ENCODE measurements at regions not wholly inside any gene's neighbourhood (a gene's known extent, or its start where the extent isn't known, plus 50 kb on each side); places are given as distances from the start of the nearest gene placed in this dataset.
A peak's percentile ranks its signal among the peaks of the same experiment; 100 is the strongest.

DNA sequence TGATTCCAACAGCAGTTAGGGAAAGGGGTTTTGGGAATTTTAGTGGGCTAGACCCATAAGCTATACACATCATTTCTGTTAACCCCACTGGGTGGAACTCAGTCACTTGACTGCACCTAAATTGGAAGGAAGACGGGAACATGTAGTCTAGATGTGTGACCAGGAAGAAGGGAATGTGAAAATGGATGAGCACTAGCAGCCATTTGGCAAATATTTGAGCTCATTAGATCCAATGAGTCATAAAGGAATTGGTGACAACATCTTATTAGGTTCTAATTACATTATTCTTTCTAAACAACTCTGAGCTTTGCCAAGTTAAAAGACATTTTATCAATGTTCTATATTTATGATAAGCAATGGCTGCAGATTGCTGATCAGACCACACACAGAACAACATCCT, 400.6 kb downstream of the IRS1 start:
- Histone ChIP-seq H3K27ac (no peak overlapping the region), H3K4me3 (no peak overlapping the region), H3K9me3 (replicated peaks) (no peaks in the 10 kb centered on the region), H3K27me3 (replicated peaks) (no peaks in the 10 kb centered on the region), H3K4me1 (replicated peaks) (no peaks in the 10 kb centered on the region), H3K36me3 (no peaks in the 10 kb centered on the region)
- no peak for DNase-seq (ENCODE audit: low read depth in 1 of 2, low spot score in 2 of 2)

DNA sequence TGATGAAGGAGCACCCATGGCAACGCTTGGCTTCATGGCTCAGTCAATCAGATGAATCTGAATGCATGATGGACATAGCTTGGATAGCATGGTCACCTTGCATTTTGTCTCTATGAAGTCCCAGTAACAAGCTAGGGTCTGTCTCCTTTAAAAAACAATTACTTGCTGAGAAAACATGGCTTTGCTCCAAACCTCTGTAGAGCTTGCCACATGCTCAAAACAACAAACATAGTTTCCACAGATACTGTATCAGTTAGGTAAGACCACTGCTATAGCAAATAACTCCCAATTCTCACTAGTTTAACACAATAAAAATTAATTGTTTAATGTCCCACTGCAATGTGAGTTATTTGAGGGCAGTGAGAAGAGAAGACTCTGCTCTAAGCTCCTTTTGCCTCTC, 401.0 kb downstream of the IRS1 start:
- no peak overlapping the region for H3K4me3 ChIP-seq
- H3K36me3 ChIP-seq = no peaks in the 10 kb centered on the region
- no peak for DNase-seq (ENCODE audit: low read depth in 1 of 2, low spot score in 2 of 2)
- H3K9me3 ChIP-seq (replicated peaks) = no peaks in the 10 kb centered on the region
- no peaks in the 10 kb centered on the region for H3K4me1 ChIP-seq (replicated peaks)
- H3K27ac ChIP-seq = no peak overlapping the region
- no peaks in the 10 kb centered on the region for H3K27me3 ChIP-seq (replicated peaks)

DNA sequence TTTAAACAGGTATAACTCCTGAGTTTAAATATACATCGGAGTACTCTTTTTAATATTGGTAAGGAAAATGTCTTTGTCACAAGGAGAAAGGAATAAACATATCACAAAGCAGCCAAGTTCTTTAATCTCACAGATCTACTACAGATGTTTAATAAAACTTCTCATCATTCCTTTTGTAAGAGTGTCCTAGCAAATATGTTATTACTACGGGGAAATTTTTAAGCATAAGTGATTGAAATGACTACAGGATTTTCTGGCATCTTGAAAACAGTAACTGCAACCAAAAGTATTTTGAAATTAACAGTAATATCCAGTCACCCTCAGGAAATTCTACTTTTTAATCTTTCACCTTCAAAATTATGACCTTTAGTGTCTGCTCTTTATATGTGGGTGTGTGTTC, 403.1 kb downstream of the IRS1 start:
- no peaks in the 10 kb centered on the region for H3K4me1 ChIP-seq (replicated peaks)
- H3K9me3 ChIP-seq (replicated peaks) = no peaks in the 10 kb centered on the region
- no peaks in the 10 kb centered on the region for H3K27me3 ChIP-seq (replicated peaks)
- no peaks in the 10 kb centered on the region for H3K36me3 ChIP-seq
- H3K4me3 ChIP-seq = no peak overlapping the region
- no peak overlapping the region for H3K27ac ChIP-seq
- no peak for DNase-seq (ENCODE audit: low read depth in 1 of 2, low spot score in 2 of 2)

DNA sequence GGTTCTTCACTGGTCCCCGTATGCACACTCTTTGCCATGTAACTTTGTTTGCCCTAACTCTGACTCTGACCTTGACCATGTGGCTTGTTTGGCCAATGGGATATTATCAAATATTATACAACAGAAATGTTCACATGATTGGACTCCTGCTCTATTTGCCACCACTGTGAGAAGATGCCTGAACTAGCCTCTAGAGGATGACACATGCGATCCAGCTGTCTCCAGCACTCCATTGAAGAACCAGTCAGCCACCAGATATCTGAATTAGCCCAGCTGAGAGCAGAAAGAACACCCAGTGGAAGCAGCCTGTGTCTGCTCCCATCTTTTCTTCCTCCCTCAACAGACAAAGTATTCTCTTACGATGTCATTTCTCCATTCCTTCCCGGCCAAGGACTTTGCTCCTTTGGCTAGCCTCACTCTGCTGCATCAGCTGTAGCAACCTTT, 412.1 kb downstream of the IRS1 start:
- Histone ChIP-seq H3K4me1 (replicated peaks) (no peaks in the 10 kb centered on the region), H3K9me3 (replicated peaks) (no peaks in the 10 kb centered on the region), H3K36me3 (no peaks in the 10 kb centered on the region), H3K27me3 (replicated peaks) (no peaks in the 10 kb centered on the region; the same call in 1 of the 2 replicates), H3K4me3 (no peak overlapping the region), H3K27ac (no peak overlapping the region)
- no peak for DNase-seq (ENCODE audit: low read depth in 1 of 2, low spot score in 2 of 2)

DNA sequence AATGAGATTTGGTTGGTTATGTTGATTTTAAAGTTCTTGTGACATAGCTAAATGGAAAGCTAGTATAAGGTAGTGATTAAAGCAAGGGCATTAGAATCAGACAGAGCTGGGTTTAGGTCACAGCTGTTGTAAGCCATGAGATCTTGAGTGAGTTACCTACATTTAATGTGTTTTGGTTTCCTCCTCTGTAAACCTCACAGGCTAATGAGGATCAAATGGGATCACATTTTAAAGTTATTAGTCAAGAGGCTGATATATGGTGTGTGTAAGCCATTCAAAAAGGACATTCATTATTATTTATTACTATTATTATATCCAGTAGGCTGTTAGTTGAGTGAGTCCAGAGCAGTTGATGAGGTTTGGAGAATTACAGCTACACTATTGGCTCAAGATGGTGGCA, 416.2 kb downstream of the IRS1 start:
- Histone ChIP-seq H3K4me1 (replicated peaks) (peaks cover 11% of the 10 kb centered on the region), H3K27me3 (replicated peaks) (no peaks in the 10 kb centered on the region; the same call in 1 of the 2 replicates), H3K36me3 (no peaks in the 10 kb centered on the region), H3K27ac (no peak overlapping the region), H3K4me3 (no peak overlapping the region), H3K9me3 (replicated peaks) (no peaks in the 10 kb centered on the region)
- DNase-seq (ENCODE audit: low read depth in 1 of 2, low spot score in 2 of 2) = no peak

DNA sequence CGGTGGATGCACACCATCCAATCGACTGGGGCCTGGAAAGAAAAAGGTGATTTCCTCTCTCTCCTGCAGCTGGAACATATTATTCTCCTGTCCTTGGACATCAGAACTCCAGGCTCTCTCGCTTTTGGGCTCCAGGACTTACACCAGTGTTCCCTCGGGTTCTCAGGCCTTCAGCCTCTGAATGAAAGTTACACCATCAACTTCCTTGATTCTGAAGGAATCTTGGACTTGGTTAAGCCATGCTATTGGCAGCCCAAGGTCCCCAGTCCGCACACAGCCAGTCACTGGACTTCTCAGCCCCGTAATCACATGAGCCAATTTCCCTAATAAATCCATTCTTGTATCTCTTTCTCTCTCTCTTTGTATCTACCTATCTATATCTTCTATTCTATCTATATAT, 418.9 kb downstream of the IRS1 start:
- no peak for DNase-seq (ENCODE audit: low read depth in 1 of 2, low spot score in 2 of 2)
- H3K4me3 ChIP-seq = no peak overlapping the region
- no peaks in the 10 kb centered on the region for H3K36me3 ChIP-seq
- H3K4me1 ChIP-seq (replicated peaks) = peaks cover 11% of the 10 kb centered on the region
- H3K9me3 ChIP-seq (replicated peaks) = no peaks in the 10 kb centered on the region
- H3K27me3 ChIP-seq (replicated peaks) = no peaks in the 10 kb centered on the region; the same call in 1 of the 2 replicates
- no peak overlapping the region for H3K27ac ChIP-seq

DNA sequence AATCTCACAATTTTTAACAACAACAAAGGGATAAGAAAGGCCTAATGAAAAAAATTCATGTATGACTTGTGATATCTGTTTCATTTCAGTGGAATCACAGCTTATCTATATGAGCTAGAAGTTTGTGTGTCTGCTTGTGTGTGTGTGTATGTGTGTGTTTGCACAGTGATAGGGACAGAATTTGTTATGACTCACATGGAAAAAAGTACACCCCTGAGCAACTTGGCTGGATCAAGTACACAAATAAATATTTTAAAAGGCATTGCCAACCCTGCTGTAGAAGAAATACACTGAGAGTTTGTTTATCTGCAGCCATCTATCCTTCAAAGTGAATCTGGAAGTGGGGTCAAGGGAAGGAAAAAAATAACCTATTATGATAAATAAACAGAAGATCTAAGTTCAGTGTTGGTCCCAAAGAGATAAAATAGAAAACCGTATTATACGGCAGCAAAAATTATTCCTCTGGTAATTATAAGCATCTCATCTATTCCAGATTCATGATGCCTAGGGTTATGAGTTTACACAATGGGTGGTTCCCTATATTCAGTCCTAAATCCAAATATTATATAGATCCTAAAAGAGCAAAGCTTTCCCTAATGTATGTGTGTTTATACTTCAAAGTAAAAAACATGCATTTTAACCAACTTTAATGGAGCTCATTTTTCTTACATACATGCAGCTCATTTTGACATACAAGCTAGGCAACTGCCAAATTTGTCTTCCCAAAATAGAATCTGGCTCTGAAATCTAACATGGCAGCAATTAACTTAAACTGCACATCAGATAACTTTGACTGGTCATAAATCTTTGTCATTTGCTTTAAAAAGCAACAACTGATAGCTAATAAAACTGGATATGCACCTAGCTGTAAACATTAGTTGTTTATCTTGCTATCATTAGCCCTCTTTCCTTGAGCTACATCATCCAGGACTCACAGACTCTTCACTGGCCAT, 420.6 kb downstream of the IRS1 start:
- H3K27me3 ChIP-seq (replicated peaks) = no peaks in the 10 kb centered on the region; the same call in 1 of the 2 replicates
- no peak overlapping the region for H3K4me3 ChIP-seq
- no peak overlapping the region for H3K27ac ChIP-seq
- H3K9me3 ChIP-seq (replicated peaks) = no peaks in the 10 kb centered on the region
- no peaks in the 10 kb centered on the region for H3K36me3 ChIP-seq
- H3K4me1 ChIP-seq (replicated peaks) = peaks cover 11% of the 10 kb centered on the region
- peak in 1 of 2 experiments; percentile 16 for DNase-seq (ENCODE audit: low read depth in 1 of 2, low spot score in 2 of 2)

DNA sequence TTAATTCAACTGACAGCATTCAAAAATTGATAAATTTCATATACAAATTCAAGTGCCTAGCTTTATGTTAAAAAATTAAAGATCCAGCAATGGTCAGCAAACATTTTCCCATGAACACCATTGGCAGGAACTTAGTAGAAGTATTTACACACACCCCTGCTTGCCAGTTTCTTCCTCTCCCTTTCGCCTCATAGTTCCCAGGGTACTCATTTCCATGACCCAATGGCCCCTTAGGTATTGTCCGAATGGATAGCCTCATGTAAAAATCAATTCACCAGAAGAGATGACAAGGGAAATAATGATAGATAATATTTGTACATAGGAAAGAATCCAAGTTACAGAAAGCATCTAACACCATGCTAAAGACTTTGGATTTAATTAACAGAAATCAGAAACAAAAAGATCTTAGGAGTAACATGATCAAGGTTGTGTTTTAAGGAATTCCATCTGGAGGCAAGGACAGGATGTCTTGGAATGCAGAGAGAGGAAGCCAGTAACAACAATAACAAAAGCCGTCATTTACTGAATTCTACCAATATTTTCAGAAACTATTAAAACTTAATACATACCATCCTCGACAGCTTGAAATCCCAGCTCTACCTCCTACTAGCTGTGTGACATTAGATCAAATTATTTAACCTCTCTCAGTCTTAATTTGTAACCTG, 423.0 kb downstream of the IRS1 start:
- no peak for DNase-seq (ENCODE audit: low read depth in 1 of 2, low spot score in 2 of 2)
- no peak overlapping the region for H3K27ac ChIP-seq
- no peaks in the 10 kb centered on the region for H3K27me3 ChIP-seq (replicated peaks)
- no peak overlapping the region for H3K4me3 ChIP-seq
- H3K36me3 ChIP-seq = no peaks in the 10 kb centered on the region
- peaks cover 11% of the 10 kb centered on the region for H3K4me1 ChIP-seq (replicated peaks)
- no peaks in the 10 kb centered on the region for H3K9me3 ChIP-seq (replicated peaks)

DNA sequence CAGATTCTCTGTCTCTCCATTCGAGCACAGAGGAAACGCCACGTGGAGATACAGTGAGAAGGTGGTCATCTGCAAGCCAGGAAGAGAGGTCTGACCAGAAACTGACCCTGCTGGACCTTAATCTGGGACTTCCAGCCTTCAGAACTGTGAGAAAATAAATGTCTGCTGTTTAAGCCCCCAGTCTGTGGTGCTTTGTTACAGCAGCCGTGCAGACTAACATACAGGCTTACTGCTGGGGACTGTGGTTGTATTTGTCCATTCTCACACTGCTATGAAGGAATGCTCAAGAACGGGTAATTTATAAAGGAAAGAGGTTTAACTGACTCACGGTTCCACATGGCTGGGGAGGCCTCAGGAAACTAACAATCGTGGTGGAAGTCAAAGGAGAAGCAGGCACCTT, 432.7 kb downstream of the IRS1 start:
- Histone ChIP-seq H3K27me3 (replicated peaks) (no peaks in the 10 kb centered on the region), H3K4me3 (no peak overlapping the region), H3K9me3 (replicated peaks) (no peaks in the 10 kb centered on the region), H3K4me1 (replicated peaks) (peaks cover 10% of the 10 kb centered on the region), H3K36me3 (no peaks in the 10 kb centered on the region), H3K27ac (no peak overlapping the region)
- no peak for DNase-seq (ENCODE audit: low read depth in 1 of 2, low spot score in 2 of 2)

DNA sequence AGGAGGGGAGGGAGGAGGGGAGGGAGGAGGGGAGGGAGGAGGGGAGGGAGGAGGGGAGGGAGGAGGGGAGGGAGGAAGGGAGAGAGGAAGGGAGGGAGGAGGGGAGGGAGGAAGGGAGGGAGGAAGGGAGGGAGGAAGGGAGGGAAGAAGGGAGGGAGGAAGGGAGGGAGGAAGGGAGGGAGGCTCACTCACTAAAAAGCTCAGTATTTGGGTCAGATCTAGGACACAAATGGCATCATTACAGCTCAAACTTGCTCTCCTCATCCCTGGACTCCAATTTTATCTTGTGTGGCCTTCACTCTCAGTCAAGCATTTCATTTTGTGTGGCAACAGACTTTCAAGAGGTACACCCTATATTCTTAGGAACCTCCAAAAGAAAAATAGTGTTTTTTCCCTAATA, 435.4 kb downstream of the IRS1 start:
- Histone ChIP-seq H3K4me3 (no peak overlapping the region), H3K27ac (no peak overlapping the region)

DNA sequence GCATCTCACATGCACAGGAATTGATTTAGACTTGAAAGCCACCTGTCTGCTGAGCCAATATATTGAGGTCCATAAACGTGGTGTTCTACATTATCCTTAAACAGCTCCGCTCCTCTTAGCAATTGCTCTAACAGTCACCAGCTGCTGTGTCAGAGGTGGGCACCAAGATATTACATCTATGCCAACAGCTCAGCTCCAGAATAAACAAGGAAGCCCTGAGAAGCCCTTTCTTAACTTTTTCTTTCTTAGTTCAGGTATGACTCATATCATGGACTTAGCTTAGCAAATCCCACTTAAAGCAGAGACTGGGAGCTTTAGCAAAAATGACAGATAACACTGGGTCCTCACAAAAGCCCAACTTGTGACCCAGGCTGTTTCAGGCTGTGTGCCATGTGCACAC, 436.6 kb downstream of the IRS1 start:
- H3K4me1 ChIP-seq (replicated peaks) = peaks cover 10% of the 10 kb centered on the region
- no peak overlapping the region; the same call in 1 of the 2 replicates for H3K27ac ChIP-seq
- peak in 1 of 2 experiments; percentile 44 for DNase-seq (ENCODE audit: low read depth in 1 of 2, low spot score in 2 of 2)
- H3K27me3 ChIP-seq (replicated peaks) = no peaks in the 10 kb centered on the region
- H3K9me3 ChIP-seq (replicated peaks) = no peaks in the 10 kb centered on the region
- H3K36me3 ChIP-seq = no peaks in the 10 kb centered on the region
- no peak overlapping the region for H3K4me3 ChIP-seq

More for the DNA sequence above, 435.4 kb downstream of the IRS1 start:
- H3K27me3 ChIP-seq (replicated peaks) = no peaks in the 10 kb centered on the region
- H3K9me3 ChIP-seq (replicated peaks) = no peaks in the 10 kb centered on the region
- no peak for DNase-seq (ENCODE audit: low read depth in 1 of 2, low spot score in 2 of 2)
- H3K4me1 ChIP-seq (replicated peaks) = peaks cover 10% of the 10 kb centered on the region
- no peaks in the 10 kb centered on the region for H3K36me3 ChIP-seq

DNA sequence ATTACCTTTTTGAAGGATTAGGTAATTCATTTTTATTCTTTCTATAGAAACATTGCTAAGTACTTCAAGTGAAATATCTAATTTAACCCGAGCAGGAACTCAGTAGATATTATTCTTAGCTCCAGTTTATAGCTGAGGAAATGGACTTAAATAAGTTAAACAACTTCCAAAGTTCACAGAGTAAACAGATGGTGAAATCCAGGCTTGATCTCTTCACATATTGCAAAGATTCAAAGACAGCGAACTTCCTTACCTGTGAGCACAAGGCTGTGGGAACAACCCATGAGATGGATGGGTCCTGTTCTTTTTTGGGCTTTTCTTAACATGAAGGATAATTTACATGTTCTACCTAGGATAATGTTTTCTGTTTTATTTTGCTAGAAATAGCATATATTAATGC, 439.0 kb downstream of the IRS1 start:
- H3K27me3 ChIP-seq (replicated peaks) = no peaks in the 10 kb centered on the region
- H3K9me3 ChIP-seq (replicated peaks) = no peaks in the 10 kb centered on the region
- H3K4me3 ChIP-seq = no peak overlapping the region
- peaks cover 10% of the 10 kb centered on the region for H3K4me1 ChIP-seq (replicated peaks)
- no peak for DNase-seq (ENCODE audit: low read depth in 1 of 2, low spot score in 2 of 2)
- H3K27ac ChIP-seq = no peak overlapping the region
- no peaks in the 10 kb centered on the region for H3K36me3 ChIP-seq

DNA sequence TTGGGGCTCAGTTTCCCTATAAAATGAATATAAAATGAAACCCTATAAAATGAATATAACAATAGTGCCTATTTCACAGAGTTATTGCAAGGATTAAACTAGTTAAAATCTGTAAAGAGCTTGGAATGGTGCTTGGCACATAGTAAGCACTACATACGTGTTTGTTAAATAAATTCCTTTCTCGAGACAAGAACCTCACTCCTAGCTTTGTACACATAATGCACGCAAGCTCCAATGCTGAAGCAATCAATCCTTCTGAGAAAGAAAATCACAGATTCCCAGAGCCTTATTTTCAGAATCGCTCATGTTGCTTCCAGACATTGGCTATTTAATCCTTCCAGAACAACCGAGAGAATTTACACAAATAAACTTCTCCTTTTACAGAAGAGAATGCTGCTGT, 440.9 kb downstream of the IRS1 start:
- no peaks in the 10 kb centered on the region for H3K36me3 ChIP-seq
- H3K4me1 ChIP-seq (replicated peaks) = peaks cover 18% of the 10 kb centered on the region
- H3K27me3 ChIP-seq (replicated peaks) = no peaks in the 10 kb centered on the region
- no peaks in the 10 kb centered on the region for H3K9me3 ChIP-seq (replicated peaks)
- no peak for DNase-seq (ENCODE audit: low read depth in 1 of 2, low spot score in 2 of 2)
- H3K4me3 ChIP-seq = no peak overlapping the region
- H3K27ac ChIP-seq = no peak overlapping the region

DNA sequence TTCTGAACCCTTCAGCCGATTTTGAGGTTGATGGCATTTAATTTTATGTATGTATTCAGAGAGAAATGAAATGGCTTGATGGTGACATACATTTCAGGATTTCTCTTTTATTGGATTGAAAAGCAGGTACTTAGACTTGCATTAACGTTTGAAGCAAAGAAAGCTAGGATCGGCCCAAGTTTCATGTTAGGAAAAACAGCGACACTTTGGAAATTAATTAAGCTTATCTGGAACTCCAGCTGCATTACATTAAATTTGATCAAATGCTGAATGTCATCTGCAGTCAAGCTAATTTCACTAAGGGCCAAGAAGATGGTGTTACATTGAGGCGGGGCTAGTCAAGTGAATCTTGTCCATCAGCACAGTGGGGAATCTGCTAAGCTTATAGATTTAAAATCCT, 441.8 kb downstream of the IRS1 start:
- Histone ChIP-seq H3K9me3 (replicated peaks) (no peaks in the 10 kb centered on the region), H3K27me3 (replicated peaks) (no peaks in the 10 kb centered on the region), H3K36me3 (no peaks in the 10 kb centered on the region), H3K27ac (no peak overlapping the region), H3K4me3 (no peak overlapping the region), H3K4me1 (replicated peaks) (peaks cover 10% of the 10 kb centered on the region)
- no peak for DNase-seq (ENCODE audit: low read depth in 1 of 2, low spot score in 2 of 2)

Data from SJSA1 (cell line).